H1 (cell line): ENCODE measurements at regions not wholly inside any gene's neighbourhood (a gene's known extent, or its start where the extent isn't known, plus 50 kb on each side); places are given as distances from the start of the nearest gene placed in this dataset.

Experiments used
- CTCF ChIA-PET: fragments of 300-600 bp; sonication (Branson Sonifier 250); formaldehyde crosslinking; loops from one replicate; lab custom pipeline; 2021; ENCODE audit not compliant: partially characterized antibody; lab: Charles Lee
- POLR2A ChIA-PET: fragments of 300-600 bp; sonication (Branson Sonifier 250); formaldehyde crosslinking; loops from one replicate; lab custom pipeline; 2021; ENCODE audit warnings: inconsistent platforms; ENCODE audit not compliant: partially characterized antibody; lab: Charles Lee
- DNase-seq, 2 experiments: peaks; one replicate each; pipeline versions ENCODE4 v3.0.0 to v3.0.0-alpha.2; 2010 to 2022; ENCODE audit warnings: low spot score in 2 of 2, low read depth in 1 of 2, mixed read lengths in 1 of 2
- FAIRE-seq: peaks from 2 replicates; lab custom pipeline; 2011; peaks lifted over from hg19 to GRCh38; lab: Jason Lieb, UNC
- H2AFZ ChIP-seq: 2 replicates; pipeline ENCODE4 v1.8.1; 2012; ENCODE audit warnings: low read length, inconsistent platforms
- H2AK5ac ChIP-seq: 2 replicates; pipeline ENCODE4 v1.6.1; 2013; ENCODE audit warnings: low read depth, low read length
- H2BK120ac ChIP-seq: replicated peaks from 2 replicates; pipeline ENCODE3; 2013; ENCODE audit warnings: low read depth, low read length, inconsistent platforms
- H2BK12ac ChIP-seq: 2 replicates; pipeline ENCODE4 v1.6.1; 2013; ENCODE audit warnings: low read depth, low read length
- H2BK15ac ChIP-seq: 2 replicates; pipeline ENCODE4 v1.6.1; 2013; ENCODE audit warnings: low read length
- H2BK20ac ChIP-seq: 2 replicates; pipeline ENCODE4 v1.6.1; 2013; ENCODE audit warnings: low read length
- H2BK5ac ChIP-seq: 2 replicates; pipeline ENCODE4 v1.6.1; 2013; ENCODE audit warnings: low read depth, low read length
- H3K14ac ChIP-seq: 2 replicates; pipeline ENCODE4 v1.6.1; 2013; ENCODE audit warnings: inconsistent platforms; ENCODE audit not compliant: insufficient read length
- H3K18ac ChIP-seq: 2 replicates; pipeline ENCODE4 v1.6.1; 2013; ENCODE audit warnings: low read length; ENCODE audit errors: extremely low read depth
- H3K23ac ChIP-seq: 2 replicates; pipeline ENCODE4 v1.6.1; 2013; ENCODE audit warnings: inconsistent platforms; ENCODE audit not compliant: insufficient read length
- H3K23me2 ChIP-seq: 2 replicates; pipeline ENCODE4 v1.6.1; 2013; ENCODE audit warnings: low read depth, low read length
- H3K27ac ChIP-seq: 2 replicates; pipeline ENCODE4 v1.6.1; 2011; ENCODE audit warnings: low read depth, low read length, inconsistent platforms
- H3K27me3 ChIP-seq, 4 experiments: replicated peaks in 1 of 4; 1 replicate in 1 of 4; 2 replicates in 3 of 4; pipeline versions ENCODE4 v1.6.1 to v1.8.1; 2011 to 2013; ENCODE audit warnings: low read length in 3 of 4, mild to moderate bottlenecking in 3 of 4, inconsistent platforms in 2 of 4, mixed read lengths in 2 of 4, moderate library complexity in 1 of 4; ENCODE audit not compliant: control insufficient read depth in 3 of 4, insufficient read depth in 3 of 4; ENCODE audit errors: extremely low read depth in 1 of 4
- H3K36me3 ChIP-seq, 4 experiments: 2 replicates each; pipeline versions ENCODE4 v1.6.1 to v1.8.1; 2011 to 2013; ENCODE audit warnings: mild to moderate bottlenecking in 4 of 4, low read length in 3 of 4, moderate library complexity in 2 of 4, control low read depth in 1 of 4, inconsistent platforms in 1 of 4; ENCODE audit not compliant: insufficient read depth in 4 of 4, control insufficient read depth in 2 of 4
- H3K4ac ChIP-seq: replicated peaks from 2 replicates; pipeline ENCODE3; 2013; ENCODE audit warnings: low read length, low read depth, mixed read lengths, inconsistent platforms; ENCODE audit not compliant: insufficient read length
- H3K4me1 ChIP-seq, 4 experiments: replicated peaks in 1 of 4; 1 replicate in 1 of 4; 2 replicates in 3 of 4; pipeline versions ENCODE4 v1.6.1 to v1.8.1; 2011 to 2013; ENCODE audit warnings: low read length in 3 of 4, inconsistent platforms in 2 of 4, mixed read lengths in 1 of 4; ENCODE audit not compliant: insufficient read depth in 4 of 4, control insufficient read depth in 3 of 4
- H3K4me2 ChIP-seq, 2 experiments: 2 replicates each; pipeline versions ENCODE4 v1.6.1 to v1.8.1; 2011 to 2013; ENCODE audit warnings: low read depth in 2 of 2, low read length in 2 of 2, control low read depth in 1 of 2, inconsistent platforms in 1 of 2, mild to moderate bottlenecking in 1 of 2; ENCODE audit not compliant: insufficient read depth in 1 of 2
- H3K4me3 ChIP-seq, 4 experiments: fragments of 200-600, 300-600 bp in 1 of 4; sonication (generic), shearing (Covaris generic), sonication (Bioruptor Twin) in 1 of 4; 2 replicates each; pipeline versions ENCODE4 v1.5.1 to v1.8.1; 2011 to 2016; ENCODE audit warnings: low read length in 4 of 4, low read depth in 3 of 4, control low read depth in 2 of 4, inconsistent platforms in 2 of 4, mild to moderate bottlenecking in 2 of 4, mixed read lengths in 1 of 4, moderate library complexity in 1 of 4; ENCODE audit not compliant: insufficient read depth in 2 of 4; ENCODE audit errors: extremely low read depth in 1 of 4
- H3K56ac ChIP-seq: replicated peaks from 2 replicates; pipeline ENCODE3; 2013; ENCODE audit warnings: low read depth, mild to moderate bottlenecking, mixed read lengths, low read length, inconsistent platforms; ENCODE audit not compliant: insufficient read length
- H3K79me1 ChIP-seq: 2 replicates; pipeline ENCODE4 v1.6.1; 2013; ENCODE audit warnings: low read depth, low read length, control low read depth
- H3K79me2 ChIP-seq, 2 experiments: 2 replicates each; pipeline versions ENCODE4 v1.6.1 to v1.8.1; 2012 to 2013; ENCODE audit warnings: low read length in 2 of 2, mild to moderate bottlenecking in 2 of 2, inconsistent platforms in 1 of 2; ENCODE audit not compliant: insufficient read depth in 2 of 2, control insufficient read depth in 1 of 2
- H3K9ac ChIP-seq, 4 experiments: replicated peaks in 1 of 4; 1 replicate in 1 of 4; 2 replicates in 3 of 4; pipeline versions ENCODE4 v1.6.1 to v1.8.1; 2011 to 2013; ENCODE audit warnings: low read depth in 3 of 4, low read length in 3 of 4, control low read depth in 2 of 4, mild to moderate bottlenecking in 2 of 4, moderate library complexity in 2 of 4, inconsistent platforms in 1 of 4; ENCODE audit errors: extremely low read depth in 1 of 4
- H3K9me3 ChIP-seq, 2 experiments: 2 replicates each; pipeline versions ENCODE4 v1.6.1 to v1.8.1; 2012 to 2013; ENCODE audit warnings: mild to moderate bottlenecking in 2 of 2, moderate library complexity in 2 of 2, control low read depth in 1 of 2, inconsistent platforms in 1 of 2, low read depth in 1 of 2, low read length in 1 of 2, mixed read lengths in 1 of 2; ENCODE audit not compliant: insufficient read depth in 2 of 2
- H4K20me1 ChIP-seq, 2 experiments: replicated peaks in 1 of 2; 2 replicates each; pipeline versions ENCODE3 to v1.8.1; 2011 to 2013; ENCODE audit warnings: inconsistent platforms in 2 of 2, low read length in 2 of 2, mild to moderate bottlenecking in 1 of 2; ENCODE audit not compliant: insufficient read depth in 2 of 2, control insufficient read depth in 1 of 2
- H4K5ac ChIP-seq: 2 replicates; pipeline ENCODE4 v1.6.1; 2013; ENCODE audit warnings: low read length, low read depth, mixed read lengths, inconsistent platforms; ENCODE audit not compliant: insufficient read length
- H4K8ac ChIP-seq: 2 replicates; pipeline ENCODE4 v1.8.0; 2013; ENCODE audit warnings: mild to moderate bottlenecking, moderate library complexity, low read length, inconsistent platforms; ENCODE audit not compliant: insufficient read depth; ENCODE audit errors: extremely low read depth
- H4K91ac ChIP-seq: replicated peaks from 2 replicates; pipeline ENCODE3; 2013; ENCODE audit warnings: low read length, mixed read lengths, inconsistent platforms; ENCODE audit not compliant: insufficient read length
- ATF3 ChIP-seq: IDR thresholded peaks from 2 replicates; pipeline ENCODE4 v1.6.1; 2011; ENCODE audit warnings: low read depth, mild to moderate bottlenecking, low read length; ENCODE audit not compliant: insufficient read depth
- EP300 ChIP-seq, 2 experiments: IDR thresholded peaks; 1 replicate in 1 of 2; 2 replicates in 1 of 2; pipeline ENCODE4 v1.6.1; 2011 to 2012; ENCODE audit warnings: low read depth in 2 of 2, low read length in 2 of 2, mild to moderate bottlenecking in 2 of 2, borderline replicate concordance in 1 of 2, inconsistent platforms in 1 of 2, moderate library complexity in 1 of 2
- GTF2F1 ChIP-seq: IDR thresholded peaks from 2 replicates; pipeline ENCODE4 v1.6.1; 2012; ENCODE audit warnings: low read depth, low read length, improper control_type of control experiment, borderline replicate concordance
- POLR2AphosphoS5 ChIP-seq: IDR thresholded peaks from 2 replicates; pipeline ENCODE4 v1.6.1; 2011; ENCODE audit warnings: low read depth, low read length
- SIRT6 ChIP-seq: IDR thresholded peaks from one replicate; pipeline ENCODE4 v1.7.1; 2012; ENCODE audit warnings: low read length, inconsistent platforms
- WGBS, 2 experiments: shearing (Covaris generic) in 1 of 2; methylation state at CpG; one replicate each; pipeline versions ENCODE4 v1.1.6 to v1.1.7; 2013 to 2015; ENCODE audit warnings: low lambda C conversion rate in 2 of 2, mixed read lengths in 2 of 2, inconsistent platforms in 1 of 2, low coverage in 1 of 2, missing lambda C conversion rate in 1 of 2; ENCODE audit not compliant: insufficient replicate concordance in 2 of 2, insufficient coverage in 1 of 2, insufficient read length in 1 of 2; ENCODE audit errors: extremely low coverage in 1 of 2, missing lambda C conversion rate in 1 of 2; 5-methylcytosine and 5-hydroxymethylcytosine counted together

GRCh38 chr3:127064391-127065137 is 81.6 kb downstream of the PLXNA1 start:
- H2AK5ac ChIP-seq: no peak overlapping the region
- no peak overlapping the region for H3K9ac ChIP-seq
- H2BK5ac ChIP-seq: no peak overlapping the region
- no peak overlapping the region for H3K4me2 ChIP-seq
- no peak overlapping the region for H2BK15ac ChIP-seq
- H2BK120ac ChIP-seq: no peak overlapping the region
- no peak overlapping the region for H3K23ac ChIP-seq
- H3K4ac ChIP-seq: no peak overlapping the region
- FAIRE-seq (no peak), DNase-seq (no peak)
- H3K27ac ChIP-seq: no peak overlapping the region
- no peaks in the 10 kb centered on the region for H3K27me3 ChIP-seq
- 90% methylated on average over 16 of the region's 16 CpGs; no CpG with 5 or more reads in 1 of the 2 experiments for WGBS, 2 experiments
- H2AFZ ChIP-seq: no peak overlapping the region
- no peaks in the 10 kb centered on the region for H3K9me3 ChIP-seq
- H4K5ac ChIP-seq: no peak overlapping the region
- H3K56ac ChIP-seq: no peak overlapping the region
- no peaks in the 10 kb centered on the region for H3K79me1 ChIP-seq
- no peak overlapping the region for H3K14ac ChIP-seq
- H4K8ac ChIP-seq: no peak overlapping the region
- H2BK12ac ChIP-seq: no peak overlapping the region
- no peaks in the 10 kb centered on the region for H4K20me1 ChIP-seq
- no peak overlapping the region for H3K18ac ChIP-seq
- H4K91ac ChIP-seq: no peak overlapping the region
- TF ChIP-seq GTF2F1 (no peak), SIRT6 (no peak), POLR2AphosphoS5 (no peak), ATF3 (no peak), EP300 (IDR thresholded peaks at IDR 0.05; ENCODE audit: borderline replicate concordance in 1 of 2, low read depth in 2 of 2, low read length in 2 of 2) (no peak)
- no peaks in the 10 kb centered on the region for H3K23me2 ChIP-seq
- no peaks in the 10 kb centered on the region for H3K36me3 ChIP-seq
- peaks cover 0 to 3% (median under 1%) of the 10 kb centered on the region in 4 experiments; a peak in 1 of 7 replicates for H3K4me1 ChIP-seq
- ChIA-PET CTCF (no interaction called here), POLR2A (no interaction called here)
- no peak overlapping the region for H2BK20ac ChIP-seq
- no peak overlapping the region for H3K4me3 ChIP-seq
- no peaks in the 10 kb centered on the region for H3K79me2 ChIP-seq
